Right atrium auricular region (tissue), 2 donors: ENCODE measurements at regions not wholly inside any gene's neighbourhood (a gene's known extent, or its start where the extent isn't known, plus 50 kb on each side); places are given as distances from the start of the nearest gene placed in this dataset.

Experiments used
- DNase-seq: peaks from one replicate; pipeline ENCODE4 v3.0.0-alpha.2; 2019; ENCODE audit warnings: low spot score
- H3K27ac ChIP-seq, 2 donors: fragments of 200-600 bp; sonication (generic); 1 replicate in 1 of 2; 2 replicates in 1 of 2; pipeline ENCODE4 v1.5.1; 2016 to 2019
- H3K27me3 ChIP-seq, 2 donors: fragments of 200-600 bp; sonication (generic); one replicate each; pipeline versions ENCODE4 v1.5.1 to v1.6.0; 2017 to 2019
- H3K36me3 ChIP-seq: fragments of 200-600 bp; sonication (generic); one replicate; pipeline ENCODE4 v1.5.1; 2016
- H3K4me1 ChIP-seq, 2 donors: fragments of 200-600 bp; sonication (generic); one replicate each; pipeline versions ENCODE4 v1.5.1 to v1.6.0; 2017 to 2019
- H3K4me3 ChIP-seq, 2 donors: fragments of 200-600 bp; sonication (generic); 1 replicate in 1 of 2; 2 replicates in 1 of 2; pipeline ENCODE4 v1.5.1; 2017 to 2019; ENCODE audit warnings: mild to moderate bottlenecking in 1 of 2, moderate library complexity in 1 of 2
- H3K9me3 ChIP-seq, 2 donors: fragments of 200-600 bp; sonication (generic); one replicate each; pipeline ENCODE4 v1.5.1; 2019
- CTCF ChIP-seq, 2 donors: fragments of 200-600 bp; sonication (generic); IDR thresholded peaks; one replicate each; pipeline ENCODE4 v1.5.1; 2019; ENCODE audit warnings: antibody characterized with exemption in 2 of 2

GRCh38 chr13:53340505-53341143, 312.0 kb downstream of the OLFM4 start:
- Histone ChIP-seq H3K4me3 (no peak overlapping the region), H3K36me3 (no peaks in the 10 kb centered on the region), H3K27me3 (no peaks in the 10 kb centered on the region), H3K9me3 (no peaks in the 10 kb centered on the region), H3K4me1 (no peaks in the 10 kb centered on the region), H3K27ac (no peak overlapping the region)
- no peak for TF ChIP-seq CTCF (IDR thresholded peaks at IDR 0.05)
- no peak for DNase-seq

- Histone ChIP-seq H3K36me3 (no peaks in the 10 kb centered on the region), H3K4me3 (no peak overlapping the region), H3K27me3 (no peaks in the 10 kb centered on the region), H3K4me1 (no peaks in the 10 kb centered on the region), H3K9me3 (no peaks in the 10 kb centered on the region), H3K27ac (no peak overlapping the region)
- DNase-seq = no peak
- TF ChIP-seq CTCF (IDR thresholded peaks at IDR 0.05) = no peak
Observed at GRCh38 chr13:53341144-53341510, 312.5 kb downstream of the OLFM4 start.

- H3K27ac ChIP-seq = no peak overlapping the region
- TF ChIP-seq CTCF (IDR thresholded peaks at IDR 0.05) = no peak
- no peak overlapping the region for H3K4me3 ChIP-seq
- no peaks in the 10 kb centered on the region for H3K36me3 ChIP-seq
- H3K9me3 ChIP-seq = no peaks in the 10 kb centered on the region
- H3K27me3 ChIP-seq = no peaks in the 10 kb centered on the region
- DNase-seq = no peak
- no peaks in the 10 kb centered on the region for H3K4me1 ChIP-seq
Observed at GRCh38 chr13:53342623-53343360, 314.2 kb downstream of the OLFM4 start.

DNA sequence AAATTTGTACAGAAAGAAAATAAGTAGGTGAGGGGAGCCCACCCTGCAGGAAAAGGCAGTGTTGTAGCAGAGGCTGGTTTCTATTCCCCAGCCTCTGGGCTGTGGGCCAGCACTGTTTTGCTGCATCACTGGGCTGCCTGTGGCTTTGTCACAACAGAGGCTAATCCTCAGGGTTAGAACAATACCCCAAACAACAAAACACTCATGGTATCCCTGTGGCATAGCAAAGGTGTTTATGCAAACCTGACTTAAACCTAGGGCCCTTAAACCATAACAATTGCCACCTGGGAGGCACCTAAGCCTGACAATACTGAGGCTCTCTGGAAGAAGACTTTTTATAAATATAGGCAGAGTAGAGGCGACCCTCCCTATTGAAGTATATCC, 314.7 kb downstream of the OLFM4 start:
- no peak overlapping the region for H3K27ac ChIP-seq
- TF ChIP-seq CTCF (IDR thresholded peaks at IDR 0.05) = no peak

GRCh38 chr13:53351021-53351420, 322.4 kb downstream of the OLFM4 start:
- DNase-seq = no peak
- no peak overlapping the region for H3K27ac ChIP-seq
- no peaks in the 10 kb centered on the region for H3K4me1 ChIP-seq

More for the DNA sequence above, 314.7 kb downstream of the OLFM4 start:
- H3K36me3 ChIP-seq = no peaks in the 10 kb centered on the region
- no peaks in the 10 kb centered on the region for H3K9me3 ChIP-seq
- no peak for DNase-seq
- no peaks in the 10 kb centered on the region for H3K4me1 ChIP-seq
- H3K27me3 ChIP-seq = no peaks in the 10 kb centered on the region
- H3K4me3 ChIP-seq = no peak overlapping the region

More at GRCh38 chr13:53351021-53351420, 322.4 kb downstream of the OLFM4 start:
- TF ChIP-seq CTCF (IDR thresholded peaks at IDR 0.05) = no peak
- no peak overlapping the region for H3K4me3 ChIP-seq
- H3K36me3 ChIP-seq = no peaks in the 10 kb centered on the region
- no peaks in the 10 kb centered on the region for H3K9me3 ChIP-seq
- H3K27me3 ChIP-seq = no peaks in the 10 kb centered on the region
